T-helper 2 cell treated with Interferon-gamma antibody and Interleukin-4, amounts not matched to agents 5 μg/mL and 100 μg/mL, for 36 hours (primary cell): ENCODE measurements at regions not wholly inside any gene's neighbourhood (a gene's known extent, or its start where the extent isn't known, plus 50 kb on each side); places are given as distances from the start of the nearest gene placed in this dataset.

Source experiments
- DNase-seq: peaks from one replicate; pipeline ENCODE4 v3.0.0; 2021; ENCODE audit warnings: low spot score
- H3K27ac Mint-ChIP-seq: one replicate; pipeline ENCODE4 v1.8.0; 2021; ENCODE audit warnings: mild to moderate bottlenecking, mixed read lengths
- H3K27me3 Mint-ChIP-seq: one replicate; pipeline ENCODE4 v1.8.0; 2021; ENCODE audit warnings: low read depth, mixed read lengths
- H3K36me3 Mint-ChIP-seq: one replicate; pipeline ENCODE4 v1.8.0; 2021; ENCODE audit warnings: low read depth, mixed read lengths
- H3K4me1 Mint-ChIP-seq: one replicate; pipeline ENCODE4 v1.8.0; 2021; ENCODE audit warnings: low read depth, mixed read lengths
- H3K4me3 Mint-ChIP-seq: one replicate; pipeline ENCODE4 v1.8.0; 2022; ENCODE audit warnings: mild to moderate bottlenecking, moderate library complexity, mixed read lengths
- H3K9me3 Mint-ChIP-seq: one replicate; pipeline ENCODE4 v1.8.0; 2021; ENCODE audit warnings: mixed read lengths

DNA sequence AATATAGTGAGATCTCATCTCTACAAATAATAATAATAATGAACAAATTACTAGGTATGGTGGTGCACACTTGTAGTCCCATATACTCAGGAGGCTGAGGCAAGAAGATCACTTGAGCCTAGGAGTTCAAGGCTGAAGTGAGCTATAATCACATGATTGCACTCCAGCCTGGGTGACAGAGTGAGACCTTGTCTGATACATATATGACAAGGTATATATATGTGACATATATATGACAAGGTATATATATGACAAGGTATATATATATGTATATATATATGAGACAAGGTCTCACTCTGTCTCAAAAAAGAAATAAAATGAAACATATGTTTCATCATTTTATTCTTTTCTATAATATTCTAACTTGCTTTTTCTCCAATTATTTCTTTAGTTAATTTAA is 278.1 kb upstream of the TET2 start:
- H3K27me3 Mint-ChIP-seq: peaks cover 36% of the 10 kb centered on the region
- H3K36me3 Mint-ChIP-seq: no peaks in the 10 kb centered on the region
- no peaks in the 10 kb centered on the region for H3K4me1 Mint-ChIP-seq
- H3K9me3 Mint-ChIP-seq: no peaks in the 10 kb centered on the region
- H3K4me3 Mint-ChIP-seq: no peak overlapping the region
- no peak for DNase-seq
- H3K27ac Mint-ChIP-seq: no peak overlapping the region

DNA sequence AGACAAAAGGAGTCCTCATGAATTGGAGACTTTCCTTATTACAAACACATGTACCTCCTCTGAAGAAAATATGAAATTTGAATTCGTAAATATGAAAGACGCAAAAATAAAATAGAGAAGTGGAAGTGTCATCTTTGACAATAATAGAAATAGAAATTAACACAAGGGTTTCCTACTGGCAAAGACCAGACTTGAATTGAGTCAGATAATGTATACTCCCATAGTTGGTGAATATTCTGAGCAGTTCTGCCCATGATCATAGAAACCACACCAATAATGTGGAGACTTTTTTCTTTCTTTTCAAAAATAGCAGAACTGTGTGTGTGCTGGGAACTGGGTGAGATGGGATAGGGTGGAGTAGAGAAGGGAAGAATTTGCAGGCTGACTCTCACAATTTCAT is 277.7 kb upstream of the TET2 start:
- no peak overlapping the region for H3K27ac Mint-ChIP-seq
- H3K27me3 Mint-ChIP-seq: peaks cover 37% of the 10 kb centered on the region
- H3K36me3 Mint-ChIP-seq: no peaks in the 10 kb centered on the region
- no peak for DNase-seq
- H3K4me3 Mint-ChIP-seq: no peak overlapping the region
- H3K4me1 Mint-ChIP-seq: no peaks in the 10 kb centered on the region
- H3K9me3 Mint-ChIP-seq: no peaks in the 10 kb centered on the region

GRCh38 chr4:104869831-104870230 is 276.8 kb upstream of the TET2 start:
- H3K9me3 Mint-ChIP-seq: no peaks in the 10 kb centered on the region
- H3K36me3 Mint-ChIP-seq: no peaks in the 10 kb centered on the region
- peaks cover 37% of the 10 kb centered on the region for H3K27me3 Mint-ChIP-seq
- H3K27ac Mint-ChIP-seq: no peak overlapping the region
- H3K4me3 Mint-ChIP-seq: no peak overlapping the region
- no peak for DNase-seq
- no peaks in the 10 kb centered on the region for H3K4me1 Mint-ChIP-seq

GRCh38 chr4:104870495-104871233 is 276.0 kb upstream of the TET2 start:
- no peak overlapping the region for H3K27ac Mint-ChIP-seq
- no peaks in the 10 kb centered on the region for H3K4me1 Mint-ChIP-seq
- peaks cover 32% of the 10 kb centered on the region for H3K27me3 Mint-ChIP-seq
- no peaks in the 10 kb centered on the region for H3K9me3 Mint-ChIP-seq
- no peak overlapping the region for H3K4me3 Mint-ChIP-seq
- DNase-seq: no peak
- no peaks in the 10 kb centered on the region for H3K36me3 Mint-ChIP-seq

DNA sequence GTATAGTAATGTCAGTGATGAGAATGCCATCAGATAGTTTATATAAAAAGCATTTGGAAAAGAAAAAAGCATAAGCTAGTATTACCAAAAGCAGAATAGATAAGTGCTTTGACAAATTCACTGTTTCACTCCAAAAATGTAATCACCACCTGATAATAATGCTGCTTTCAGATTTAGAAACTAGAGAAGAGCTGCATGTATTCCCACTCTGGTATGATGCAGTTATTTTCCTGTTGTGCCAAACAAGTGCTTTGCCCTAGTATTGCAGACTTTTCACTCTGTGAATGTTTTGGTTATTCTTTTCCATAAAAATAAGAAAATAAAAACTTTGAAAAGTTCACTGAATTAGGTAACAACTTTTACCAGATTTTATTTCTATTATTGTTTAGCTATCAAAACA is 267.7 kb upstream of the TET2 start:
- Mint-ChIP-seq H3K27ac (no peak overlapping the region), H3K9me3 (no peaks in the 10 kb centered on the region), H3K4me1 (peaks cover 23% of the 10 kb centered on the region), H3K27me3 (peaks cover 5% of the 10 kb centered on the region), H3K36me3 (no peaks in the 10 kb centered on the region), H3K4me3 (peak overlapping the region; percentile 19)
- no peak for DNase-seq

- H3K27me3 Mint-ChIP-seq: peaks cover 5% of the 10 kb centered on the region
- H3K9me3 Mint-ChIP-seq: no peaks in the 10 kb centered on the region
- no peak for DNase-seq
- H3K4me3 Mint-ChIP-seq: peak overlapping the region; percentile 63
- H3K27ac Mint-ChIP-seq: peak overlapping the region; percentile 69
- peaks cover 23% of the 10 kb centered on the region for H3K4me1 Mint-ChIP-seq
- no peaks in the 10 kb centered on the region for H3K36me3 Mint-ChIP-seq
Observed at GRCh38 chr4:104879367-104879766, 267.3 kb upstream of the TET2 start.

GRCh38 chr4:104879854-104880253 is 266.8 kb upstream of the TET2 start:
- H3K36me3 Mint-ChIP-seq: no peaks in the 10 kb centered on the region
- DNase-seq: no peak
- no peaks in the 10 kb centered on the region for H3K9me3 Mint-ChIP-seq
- peaks cover 8% of the 10 kb centered on the region for H3K27me3 Mint-ChIP-seq
- peaks cover 23% of the 10 kb centered on the region for H3K4me1 Mint-ChIP-seq
- H3K4me3 Mint-ChIP-seq: peak overlapping the region; percentile 63
- peak overlapping the region; percentile 69 for H3K27ac Mint-ChIP-seq

GRCh38 chr4:104881136-104881886 is 265.4 kb upstream of the TET2 start:
- H3K27ac Mint-ChIP-seq: no peak overlapping the region
- H3K27me3 Mint-ChIP-seq: peaks cover 8% of the 10 kb centered on the region
- peaks cover 23% of the 10 kb centered on the region for H3K4me1 Mint-ChIP-seq
- no peaks in the 10 kb centered on the region for H3K9me3 Mint-ChIP-seq
- DNase-seq: no peak
- no peaks in the 10 kb centered on the region for H3K36me3 Mint-ChIP-seq
- no peak overlapping the region for H3K4me3 Mint-ChIP-seq

GRCh38 chr4:104890598-104891275 is 255.9 kb upstream of the TET2 start:
- Mint-ChIP-seq H3K4me1 (peaks cover 6% of the 10 kb centered on the region), H3K36me3 (no peaks in the 10 kb centered on the region), H3K4me3 (no peak overlapping the region), H3K27me3 (peaks cover 19% of the 10 kb centered on the region), H3K9me3 (peaks cover 15% of the 10 kb centered on the region), H3K27ac (no peak overlapping the region)
- DNase-seq: no peak

- H3K4me1 Mint-ChIP-seq: no peaks in the 10 kb centered on the region
- H3K27ac Mint-ChIP-seq: no peak overlapping the region
- peaks cover 18% of the 10 kb centered on the region for H3K9me3 Mint-ChIP-seq
- no peak for DNase-seq
- H3K27me3 Mint-ChIP-seq: peaks cover 2% of the 10 kb centered on the region
- no peaks in the 10 kb centered on the region for H3K36me3 Mint-ChIP-seq
- H3K4me3 Mint-ChIP-seq: no peak overlapping the region
Observed at GRCh38 chr4:104896660-104897645, 249.7 kb upstream of the TET2 start.

DNA sequence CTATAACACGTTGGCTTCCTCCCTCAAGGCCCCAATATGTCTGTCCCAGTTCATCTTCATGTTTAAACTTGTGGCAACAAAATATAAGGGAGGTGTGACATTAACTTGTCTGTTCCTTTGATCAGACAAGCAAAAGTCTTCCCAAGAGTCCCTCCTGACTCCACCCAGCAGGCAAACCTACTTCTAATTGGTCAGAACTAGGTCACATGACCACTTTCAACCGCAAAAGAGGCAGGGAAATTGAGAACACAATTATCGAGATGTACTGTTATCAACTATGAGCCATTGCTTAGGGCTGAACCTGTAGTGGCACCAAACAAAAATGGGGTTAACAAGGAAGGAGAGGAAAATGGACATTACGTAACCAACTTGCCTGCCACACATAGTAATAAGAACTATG is 246.8 kb upstream of the TET2 start:
- no peak overlapping the region for H3K27ac Mint-ChIP-seq
- H3K36me3 Mint-ChIP-seq: no peaks in the 10 kb centered on the region
- H3K4me1 Mint-ChIP-seq: no peaks in the 10 kb centered on the region
- DNase-seq: no peak
- no peaks in the 10 kb centered on the region for H3K27me3 Mint-ChIP-seq
- H3K4me3 Mint-ChIP-seq: no peak overlapping the region
- peaks cover 6% of the 10 kb centered on the region for H3K9me3 Mint-ChIP-seq

GRCh38 chr4:104901438-104901837 is 245.2 kb upstream of the TET2 start:
- Mint-ChIP-seq H3K27me3 (peaks cover 3% of the 10 kb centered on the region), H3K36me3 (no peaks in the 10 kb centered on the region), H3K27ac (no peak overlapping the region), H3K9me3 (peaks cover 6% of the 10 kb centered on the region), H3K4me1 (no peaks in the 10 kb centered on the region), H3K4me3 (no peak overlapping the region)
- DNase-seq: no peak

DNA sequence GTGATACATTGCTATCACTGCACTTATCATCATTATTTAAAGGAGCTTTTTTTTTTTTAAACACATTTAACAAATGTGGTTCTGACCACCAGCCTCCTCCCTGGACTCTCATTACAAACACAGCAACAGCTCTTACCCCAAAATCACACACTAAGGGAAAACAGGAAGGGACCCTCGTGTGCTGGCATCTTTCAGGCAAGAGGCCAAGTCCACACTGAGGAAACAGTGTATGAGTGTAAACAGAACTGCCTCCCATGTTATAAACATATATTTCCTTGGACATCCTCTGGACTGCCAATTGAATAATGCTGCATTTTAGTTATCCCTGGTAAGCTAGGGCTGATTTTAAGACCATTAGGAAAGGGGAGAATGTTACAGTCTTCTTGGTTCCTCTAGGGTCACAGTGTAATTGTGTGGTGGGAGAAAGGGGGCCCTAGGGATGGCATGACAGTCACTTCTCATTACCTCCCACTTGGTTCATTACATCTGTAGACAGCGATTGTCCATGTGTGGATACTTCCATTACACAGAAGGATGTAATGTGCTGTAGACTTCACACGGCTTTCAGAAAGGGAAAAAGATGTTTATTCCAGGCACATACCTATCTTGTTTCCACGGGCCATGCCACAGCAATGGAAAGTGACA is 244.6 kb upstream of the TET2 start:
- no peaks in the 10 kb centered on the region for H3K4me1 Mint-ChIP-seq
- no peak for DNase-seq
- H3K36me3 Mint-ChIP-seq: no peaks in the 10 kb centered on the region
- H3K4me3 Mint-ChIP-seq: no peak overlapping the region
- peaks cover 8% of the 10 kb centered on the region for H3K27me3 Mint-ChIP-seq
- H3K9me3 Mint-ChIP-seq: peaks cover 6% of the 10 kb centered on the region
- no peak overlapping the region for H3K27ac Mint-ChIP-seq
